ENCODE measurements at regions not wholly inside any gene's neighbourhood (a gene's known extent, or its start where the extent isn't known, plus 50 kb on each side); places are given as distances from the start of the nearest gene placed in this dataset.
"Not testable (repeated sequence)": the region's sequence is repeated elsewhere in the genome, so short reads cannot be mapped to it uniquely, and the experiment has no call there.

- no peak for DNase-seq (ENCODE audit: low read depth in 4 of 4, low spot score in 1 of 4)
Measured at GRCh38 chr16:13702614-13703013, 217.3 kb upstream of the ERCC4 start.

- no peak for DNase-seq (ENCODE audit: low read depth in 4 of 4, low spot score in 1 of 4)
Measured at GRCh38 chr16:13708347-13709120, 211.4 kb upstream of the ERCC4 start.

GRCh38 chr16:13718748-13719147 is 201.2 kb upstream of the ERCC4 start:
- no peak for DNase-seq (ENCODE audit: low read depth in 4 of 4, low spot score in 1 of 4)

- no peak for DNase-seq (ENCODE audit: low read depth in 4 of 4, low spot score in 1 of 4)
Measured at GRCh38 chr16:13727943-13728342, 192.0 kb upstream of the ERCC4 start.

GRCh38 chr16:13733561-13733960 is 186.4 kb upstream of the ERCC4 start:
- no peak for DNase-seq (ENCODE audit: low read depth in 4 of 4, low spot score in 1 of 4)

GRCh38 chr16:13739621-13740373 is 180.2 kb upstream of the ERCC4 start:
- not testable (repeated sequence) for DNase-seq (ENCODE audit: low read depth in 4 of 4, low spot score in 1 of 4)

GRCh38 chr16:13742928-13743327 is 177.0 kb upstream of the ERCC4 start:
- DNase-seq (ENCODE audit: low read depth in 4 of 4, low spot score in 1 of 4) = no peak

GRCh38 chr16:13743571-13743970 is 176.4 kb upstream of the ERCC4 start:
- DNase-seq (ENCODE audit: low read depth in 4 of 4, low spot score in 1 of 4) = no peak

- no peak for DNase-seq (ENCODE audit: low read depth in 4 of 4, low spot score in 1 of 4)
Measured at GRCh38 chr16:13756411-13757140, 163.4 kb upstream of the ERCC4 start.

- DNase-seq (ENCODE audit: low read depth in 4 of 4, low spot score in 1 of 4) = no peak
Measured at GRCh38 chr16:13766334-13766733, 153.6 kb upstream of the ERCC4 start.

- no peak for DNase-seq (ENCODE audit: low read depth in 4 of 4, low spot score in 1 of 4)
Measured at GRCh38 chr16:13767215-13767614, 152.7 kb upstream of the ERCC4 start.

GRCh38 chr16:13768471-13768870 is 151.5 kb upstream of the ERCC4 start:
- no peak for DNase-seq (ENCODE audit: low read depth in 4 of 4, low spot score in 1 of 4)

GRCh38 chr16:13770436-13770835 is 149.5 kb upstream of the ERCC4 start:
- DNase-seq (ENCODE audit: low read depth in 4 of 4, low spot score in 1 of 4) = no peak

- DNase-seq (ENCODE audit: low read depth in 4 of 4, low spot score in 1 of 4) = no peak
Measured at GRCh38 chr16:13772782-13773181, 147.2 kb upstream of the ERCC4 start.

GRCh38 chr16:13779676-13780075 is 140.3 kb upstream of the ERCC4 start:
- DNase-seq (ENCODE audit: low read depth in 4 of 4, low spot score in 1 of 4) = no peak

- DNase-seq (ENCODE audit: low read depth in 4 of 4, low spot score in 1 of 4) = no peak
Measured at GRCh38 chr16:13780406-13781168, 139.4 kb upstream of the ERCC4 start.

- no peak for DNase-seq (ENCODE audit: low read depth in 4 of 4, low spot score in 1 of 4)
Measured at GRCh38 chr16:13781169-13781564, 138.8 kb upstream of the ERCC4 start.

- no peak for DNase-seq (ENCODE audit: low read depth in 4 of 4, low spot score in 1 of 4)
Measured at GRCh38 chr16:13781575-13782338, 138.2 kb upstream of the ERCC4 start.

- no peak for DNase-seq (ENCODE audit: low read depth in 4 of 4, low spot score in 1 of 4)
Measured at GRCh38 chr16:13791095-13791494, 128.9 kb upstream of the ERCC4 start.

GRCh38 chr16:13793841-13794409 is 126.0 kb upstream of the ERCC4 start:
- DNase-seq (ENCODE audit: low read depth in 4 of 4, low spot score in 1 of 4) = no peak
